GM12878 (cell line): ENCODE measurements at regions not wholly inside any gene's neighbourhood (a gene's known extent, or its start where the extent isn't known, plus 50 kb on each side); places are given as distances from the start of the nearest gene placed in this dataset.

Source experiments
- CEBPZ ChIP-seq: fragments of 150-350 bp; IDR thresholded peaks from 2 replicates; pipeline ENCODE4 v1.6.1; 2016; ENCODE audit warnings: low read depth, low read length
- CHD1 ChIP-seq: IDR thresholded peaks from 2 replicates; pipeline ENCODE4 v1.6.1; 2012; ENCODE audit warnings: low read depth, low read length, improper control_type of control experiment
- MYC ChIP-seq: IDR thresholded peaks from 2 replicates; pipeline ENCODE4 v1.6.1; 2011; ENCODE audit warnings: mild to moderate bottlenecking, low read length, moderate library complexity, inconsistent platforms; ENCODE audit not compliant: insufficient read depth, insufficient replicate concordance, insufficient read length, severe bottlenecking
- SKIL ChIP-seq: fragments of 450-650 bp; IDR thresholded peaks from 2 replicates; pipeline ENCODE4 v1.6.1; 2017; ENCODE audit warnings: mild to moderate bottlenecking, low read depth, inconsistent platforms; ENCODE audit not compliant: poor library complexity, severe bottlenecking
- SMARCA5 ChIP-seq: fragments of 450-650 bp; IDR thresholded peaks from 2 replicates; pipeline ENCODE4 v1.6.1; 2017; ENCODE audit warnings: mild to moderate bottlenecking

- TF ChIP-seq SKIL (no peak), CHD1 (no peak), SMARCA5 (no peak), MYC (no peak), CEBPZ (no peak)
Observed at GRCh38 chr5:112552791-112553190, 133.7 kb upstream of the EPB41L4A start (continued).
